Left lung (tissue), 4 donors: ENCODE measurements at regions not wholly inside any gene's neighbourhood (a gene's known extent, or its start where the extent isn't known, plus 50 kb on each side); places are given as distances from the start of the nearest gene placed in this dataset.
A peak's percentile ranks its signal among the peaks of the same experiment; 100 is the strongest.

Experiments
- ATAC-seq: fragments of 200-7000 bp; cut with Tn5 transposase; one replicate; pipeline ENCODE4 v1.9.1; 2020; ENCODE audit warnings: moderate library complexity
- DNase-seq, 4 donors: peaks; one replicate each; pipeline ENCODE4 v3.0.0-alpha.2; 2013 to 2020
- H3K27ac ChIP-seq, 2 donors: fragments of 200-600 bp; sonication (generic) in 1 of 2; one replicate each; pipeline versions ENCODE4 v1.5.0 to v1.8.0; 2020 to 2021
- H3K27me3 ChIP-seq, 2 donors: fragments of 200-600 bp; sonication (generic) in 1 of 2; one replicate each; pipeline versions ENCODE4 v1.5.0 to v1.8.0; 2020 to 2021
- H3K36me3 ChIP-seq, 2 donors: fragments of 200-600 bp; sonication (generic) in 1 of 2; one replicate each; pipeline versions ENCODE4 v1.5.0 to v1.8.0; 2020 to 2021
- H3K4me1 ChIP-seq, 2 donors: fragments of 200-600 bp; one replicate each; pipeline ENCODE4 v1.8.0; 2021
- H3K4me3 ChIP-seq, 2 donors: fragments of 200-600 bp; sonication (generic) in 1 of 2; one replicate each; pipeline versions ENCODE4 v1.5.0 to v1.8.0; 2020 to 2021; ENCODE audit warnings: mild to moderate bottlenecking in 1 of 2
- H3K9me3 ChIP-seq, 2 donors: fragments of 200-600 bp; sonication (generic) in 1 of 2; one replicate each; pipeline versions ENCODE4 v1.5.0 to v1.8.0; 2020 to 2021
- intact Hi-C, 2 donors: fragments of 100-400 bp; cut with DNase I; formaldehyde crosslinking; loops; one replicate each; pipeline versions ENCODE4 v1.11.2 to v1.14.2; 2022
- TF ChIP-seq, protein P1 (sequence below), 2 donors: fragments of 200-600 bp; sonication (generic) in 1 of 2; IDR thresholded peaks; one replicate each; pipeline versions ENCODE4 v1.5.0 to v1.8.0; 2021; ENCODE audit warnings: antibody characterized with exemption in 2 of 2
- donor health status: DM: no; HTN: yes; CAD: no.
- donor health status: DM: no; HTN: no; CAD: no.

DNA sequence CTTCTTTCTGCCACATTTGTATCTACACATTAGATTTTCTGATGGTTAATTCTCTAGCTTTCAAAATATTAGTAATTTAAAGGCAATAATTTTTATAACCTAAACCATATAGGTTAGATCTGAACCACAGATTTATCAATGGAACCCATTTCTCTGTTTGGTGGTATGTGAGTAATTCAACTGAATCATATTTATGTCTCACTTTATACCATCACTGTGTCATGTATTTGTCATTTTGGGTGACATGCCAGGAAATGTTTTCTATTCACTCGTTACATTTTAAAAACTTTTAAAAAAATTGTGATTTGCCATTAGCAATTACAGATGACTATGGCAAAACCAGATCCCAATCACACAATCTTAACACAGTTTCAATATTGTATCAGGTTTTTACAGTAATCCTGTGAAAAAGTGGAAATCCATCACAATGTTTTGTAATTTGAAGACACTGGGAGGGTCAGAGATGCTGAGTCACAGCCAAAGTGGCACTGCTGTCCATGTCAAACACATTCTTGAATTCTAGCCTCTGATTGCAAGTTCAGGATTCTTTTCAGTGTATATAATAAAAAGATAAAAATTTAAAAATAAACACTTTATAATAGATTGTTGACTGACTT is 356.0 kb upstream of the RBMS3 start:
- no peaks in the 10 kb centered on the region for H3K4me1 ChIP-seq
- DNase-seq, result no peak

GRCh38 chr3:28933337-28933736 is 347.5 kb upstream of the RBMS3 start:
- ATAC-seq (no peak), DNase-seq (no peak)
- H3K4me1 ChIP-seq, result no peaks in the 10 kb centered on the region
- H3K9me3 ChIP-seq, result no peaks in the 10 kb centered on the region
- intact Hi-C loops, result no loop called here
- H3K27ac ChIP-seq, result no peak overlapping the region
- H3K4me3 ChIP-seq, result no peak overlapping the region
- TF ChIP-seq, protein P1, sequence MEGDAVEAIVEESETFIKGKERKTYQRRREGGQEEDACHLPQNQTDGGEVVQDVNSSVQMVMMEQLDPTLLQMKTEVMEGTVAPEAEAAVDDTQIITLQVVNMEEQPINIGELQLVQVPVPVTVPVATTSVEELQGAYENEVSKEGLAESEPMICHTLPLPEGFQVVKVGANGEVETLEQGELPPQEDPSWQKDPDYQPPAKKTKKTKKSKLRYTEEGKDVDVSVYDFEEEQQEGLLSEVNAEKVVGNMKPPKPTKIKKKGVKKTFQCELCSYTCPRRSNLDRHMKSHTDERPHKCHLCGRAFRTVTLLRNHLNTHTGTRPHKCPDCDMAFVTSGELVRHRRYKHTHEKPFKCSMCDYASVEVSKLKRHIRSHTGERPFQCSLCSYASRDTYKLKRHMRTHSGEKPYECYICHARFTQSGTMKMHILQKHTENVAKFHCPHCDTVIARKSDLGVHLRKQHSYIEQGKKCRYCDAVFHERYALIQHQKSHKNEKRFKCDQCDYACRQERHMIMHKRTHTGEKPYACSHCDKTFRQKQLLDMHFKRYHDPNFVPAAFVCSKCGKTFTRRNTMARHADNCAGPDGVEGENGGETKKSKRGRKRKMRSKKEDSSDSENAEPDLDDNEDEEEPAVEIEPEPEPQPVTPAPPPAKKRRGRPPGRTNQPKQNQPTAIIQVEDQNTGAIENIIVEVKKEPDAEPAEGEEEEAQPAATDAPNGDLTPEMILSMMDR (IDR thresholded peaks at IDR 0.05), result no peak
- H3K27me3 ChIP-seq, result no peaks in the 10 kb centered on the region
- H3K36me3 ChIP-seq, result no peaks in the 10 kb centered on the region

More for the DNA sequence above, 356.0 kb upstream of the RBMS3 start:
- Histone ChIP-seq H3K27me3 (no peaks in the 10 kb centered on the region), H3K36me3 (no peaks in the 10 kb centered on the region), H3K27ac (no peak overlapping the region), H3K9me3 (no peaks in the 10 kb centered on the region), H3K4me3 (no peak overlapping the region)
- no peak for ATAC-seq
- TF ChIP-seq, protein P1 (IDR thresholded peaks at IDR 0.05), result no peak
- intact Hi-C loops, result no loop called here

- intact Hi-C loops, result no loop called here
- peak in 1 of 4 donors; percentile 56 for DNase-seq
- no peak for ATAC-seq
Observed at GRCh38 chr3:28934126-28934813, 346.6 kb upstream of the RBMS3 start.

DNA sequence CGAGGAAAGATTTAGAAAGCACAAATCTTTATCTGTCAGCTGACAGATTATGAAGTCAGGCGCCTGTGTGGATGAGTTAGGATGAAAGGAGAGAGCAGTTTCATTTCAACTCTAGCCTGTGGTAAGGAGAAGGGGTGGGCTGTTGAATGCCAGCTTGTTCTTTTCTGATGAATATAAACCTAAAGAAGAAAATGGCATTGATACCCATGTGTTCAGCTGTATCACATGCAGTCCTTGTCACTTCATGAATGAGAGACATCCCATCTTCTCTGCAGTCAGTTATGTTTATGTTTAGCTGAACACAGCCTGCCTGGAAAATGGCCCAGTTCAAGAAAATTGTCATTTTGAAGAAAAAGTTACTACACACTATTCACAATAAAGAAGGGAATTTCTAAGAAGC is 345.7 kb upstream of the RBMS3 start:
- H3K27ac ChIP-seq, result no peak overlapping the region
- no peak overlapping the region for H3K4me3 ChIP-seq
- TF ChIP-seq, protein P1 (IDR thresholded peaks at IDR 0.05), result no peak
- H3K9me3 ChIP-seq, result no peaks in the 10 kb centered on the region
- no peak for ATAC-seq
- intact Hi-C loops, result no loop called here
- no peaks in the 10 kb centered on the region for H3K36me3 ChIP-seq
- no peaks in the 10 kb centered on the region for H3K27me3 ChIP-seq
- no peak for DNase-seq
- peaks cover 0 to 4% of the 10 kb centered on the region in 2 donors for H3K4me1 ChIP-seq

More at GRCh38 chr3:28934126-28934813, 346.6 kb upstream of the RBMS3 start:
- no peaks in the 10 kb centered on the region for H3K4me1 ChIP-seq
- H3K27ac ChIP-seq, result no peak overlapping the region
- TF ChIP-seq, protein P1 (IDR thresholded peaks at IDR 0.05), result no peak
- no peaks in the 10 kb centered on the region for H3K36me3 ChIP-seq
- H3K4me3 ChIP-seq, result no peak overlapping the region
- no peaks in the 10 kb centered on the region for H3K9me3 ChIP-seq
- H3K27me3 ChIP-seq, result no peaks in the 10 kb centered on the region

GRCh38 chr3:28936154-28936553 is 344.7 kb upstream of the RBMS3 start:
- no peak for ATAC-seq
- Histone ChIP-seq H3K4me3 (no peak overlapping the region), H3K36me3 (no peaks in the 10 kb centered on the region), H3K27ac (no peak overlapping the region), H3K4me1 (peaks cover 0 to 11% of the 10 kb centered on the region in 2 donors), H3K9me3 (no peaks in the 10 kb centered on the region), H3K27me3 (no peaks in the 10 kb centered on the region)
- DNase-seq, result no peak
- intact Hi-C loops, result no loop called here
- TF ChIP-seq, protein P1 (IDR thresholded peaks at IDR 0.05), result no peak
